Tibial nerve (tissue), 4 donors: ENCODE measurements at regions not wholly inside any gene's neighbourhood (a gene's known extent, or its start where the extent isn't known, plus 50 kb on each side); places are given as distances from the start of the nearest gene placed in this dataset.

ENCODE experiments used
- CTCF ChIP-seq, 5 experiments: fragments of 200-600 bp in 3 of 5; fragments of 450-650 bp in 2 of 5; sonication (generic) in 3 of 5; IDR thresholded peaks; one replicate each; pipeline ENCODE4 v1.5.1; 2016 to 2019; ENCODE audit warnings: antibody characterized with exemption in 5 of 5, mild to moderate bottlenecking in 3 of 5, moderate library complexity in 2 of 5
- EP300 ChIP-seq, 2 donors: sonication (generic); formaldehyde crosslinking; IDR thresholded peaks; one replicate each; pipeline ENCODE4 v1.6.1; 2017; ENCODE audit warnings: antibody characterized with exemption in 2 of 2, mild to moderate bottlenecking in 1 of 2

- TF ChIP-seq CTCF (IDR thresholded peaks at IDR 0.05): no peak
- no peak for TF ChIP-seq EP300 (IDR thresholded peaks at IDR 0.05)
Observed at GRCh38 chr10:10293481-10293951, 724.2 kb upstream of the CELF2 start.
